ENCODE measurements at regions not wholly inside any gene's neighbourhood (a gene's known extent, or its start where the extent isn't known, plus 50 kb on each side); places are given as distances from the start of the nearest gene placed in this dataset.

- no peak for TF ChIP-seq GATA2 (IDR thresholded peaks at IDR 0.05; ENCODE audit: low read depth, low read length)
- TF ChIP-seq GATA3 (IDR thresholded peaks at IDR 0.05; ENCODE audit: low read depth, low read length): no peak
Observed at GRCh38 chr11:88017666-88018065, 157.6 kb downstream of the RAB38 start.
